MM.1S (cell line): ENCODE measurements at regions not wholly inside any gene's neighbourhood (a gene's known extent, or its start where the extent isn't known, plus 50 kb on each side); places are given as distances from the start of the nearest gene placed in this dataset.

Source experiments
- EZH2 ChIP-seq: fragments of 300-600 bp; sonication (generic); optimal IDR thresholded peaks from 2 replicates; pipeline ENCODE3; 2017; ENCODE audit warnings: low read depth, mild to moderate bottlenecking, antibody characterized with exemption, low read length, mixed read lengths
- EZH2phosphoT487 ChIP-seq: fragments of 300-600 bp; sonication (generic); IDR thresholded peaks from 2 replicates; pipeline ENCODE4 v1.6.1; 2018; ENCODE audit warnings: antibody characterized with exemption, low read length
- TF ChIP-seq, protein P1 (sequence below): fragments of 300-600 bp; sonication (generic); IDR thresholded peaks from 2 replicates; pipeline ENCODE4 v1.5.1; 2016; ENCODE audit warnings: antibody characterized with exemption, low read length, mixed read lengths

DNA sequence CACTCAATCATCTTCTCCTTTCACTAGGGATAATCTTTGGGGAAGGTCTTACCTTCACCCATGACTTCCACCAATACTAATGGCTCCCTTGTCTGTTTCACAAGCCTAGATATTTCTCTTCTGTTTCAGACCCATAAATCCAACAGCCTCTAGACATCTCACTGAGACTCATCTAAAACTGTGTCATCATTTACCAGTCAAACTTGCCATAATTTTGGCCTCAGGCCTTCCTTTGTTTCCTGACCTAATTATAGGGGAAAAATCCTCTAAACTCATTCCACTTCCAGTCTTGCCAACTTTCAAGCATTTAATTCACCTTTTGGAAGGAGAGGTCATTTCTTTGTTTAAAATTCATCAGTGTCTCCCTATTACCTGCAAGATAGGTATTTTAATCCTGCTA lies 181.0 kb upstream of the CNKSR2 start:
- TF ChIP-seq, protein P1, sequence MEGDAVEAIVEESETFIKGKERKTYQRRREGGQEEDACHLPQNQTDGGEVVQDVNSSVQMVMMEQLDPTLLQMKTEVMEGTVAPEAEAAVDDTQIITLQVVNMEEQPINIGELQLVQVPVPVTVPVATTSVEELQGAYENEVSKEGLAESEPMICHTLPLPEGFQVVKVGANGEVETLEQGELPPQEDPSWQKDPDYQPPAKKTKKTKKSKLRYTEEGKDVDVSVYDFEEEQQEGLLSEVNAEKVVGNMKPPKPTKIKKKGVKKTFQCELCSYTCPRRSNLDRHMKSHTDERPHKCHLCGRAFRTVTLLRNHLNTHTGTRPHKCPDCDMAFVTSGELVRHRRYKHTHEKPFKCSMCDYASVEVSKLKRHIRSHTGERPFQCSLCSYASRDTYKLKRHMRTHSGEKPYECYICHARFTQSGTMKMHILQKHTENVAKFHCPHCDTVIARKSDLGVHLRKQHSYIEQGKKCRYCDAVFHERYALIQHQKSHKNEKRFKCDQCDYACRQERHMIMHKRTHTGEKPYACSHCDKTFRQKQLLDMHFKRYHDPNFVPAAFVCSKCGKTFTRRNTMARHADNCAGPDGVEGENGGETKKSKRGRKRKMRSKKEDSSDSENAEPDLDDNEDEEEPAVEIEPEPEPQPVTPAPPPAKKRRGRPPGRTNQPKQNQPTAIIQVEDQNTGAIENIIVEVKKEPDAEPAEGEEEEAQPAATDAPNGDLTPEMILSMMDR = no peak
- TF ChIP-seq EZH2 (no peak), EZH2phosphoT487 (no peak)
